GM23248 (cell line): ENCODE measurements at regions not wholly inside any gene's neighbourhood (a gene's known extent, or its start where the extent isn't known, plus 50 kb on each side); places are given as distances from the start of the nearest gene placed in this dataset.
"Not testable (repeated sequence)": the region's sequence is repeated elsewhere in the genome, so short reads cannot be mapped to it uniquely, and the experiment has no call there.

ENCODE experiments used
- DNase-seq: peaks from one replicate; pipeline ENCODE4 v3.0.0-alpha.2; 2015
- H2AFZ ChIP-seq: fragments of 200-600 bp; sonication (generic); 2 replicates; pipeline ENCODE4 v1.6.1; 2016; ENCODE audit warnings: antibody characterized with exemption
- H3F3A ChIP-seq: fragments of 200-600 bp; sonication (generic); 2 replicates; pipeline ENCODE4 v1.6.1; 2016; ENCODE audit warnings: mild to moderate bottlenecking, antibody characterized with exemption, mixed run types; ENCODE audit not compliant: insufficient read depth
- H3K27ac ChIP-seq: fragments of 200-600 bp; sonication (generic); 2 replicates; pipeline ENCODE4 v1.5.1; 2016; ENCODE audit warnings: mild to moderate bottlenecking
- H3K27me3 ChIP-seq: fragments of 200-600 bp; sonication (generic); replicated peaks from 2 replicates; pipeline ENCODE4 v1.6.1; 2016; ENCODE audit warnings: mild to moderate bottlenecking; ENCODE audit not compliant: insufficient read depth
- H3K36me3 ChIP-seq: fragments of 200-600 bp; sonication (generic); 2 replicates; pipeline ENCODE4 v1.6.1; 2016; ENCODE audit warnings: low read depth, mild to moderate bottlenecking
- H3K4me1 ChIP-seq: fragments of 200-600 bp; sonication (generic); 2 replicates; pipeline ENCODE4 v1.6.1; 2016; ENCODE audit warnings: mild to moderate bottlenecking; ENCODE audit not compliant: insufficient read depth
- H3K4me2 ChIP-seq: fragments of 200-600 bp; sonication (generic); one replicate; pipeline ENCODE4 v1.6.1; 2016; ENCODE audit warnings: mild to moderate bottlenecking; ENCODE audit not compliant: unreplicated experiment
- H3K4me3 ChIP-seq: fragments of 200-600 bp; sonication (generic); 2 replicates; pipeline ENCODE4 v1.5.1; 2016; ENCODE audit warnings: mild to moderate bottlenecking
- H3K79me2 ChIP-seq: fragments of 200-600 bp; sonication (generic); 2 replicates; pipeline ENCODE4 v1.6.1; 2016; ENCODE audit warnings: mild to moderate bottlenecking; ENCODE audit not compliant: insufficient read depth
- H3K9ac ChIP-seq: fragments of 200-600 bp; sonication (generic); 2 replicates; pipeline ENCODE4 v1.6.1; 2016; ENCODE audit warnings: mild to moderate bottlenecking
- H3K9me2 ChIP-seq: fragments of 200-600 bp; sonication (generic); 2 replicates; pipeline ENCODE4 v1.6.1; 2016; ENCODE audit warnings: mixed run types, mild to moderate bottlenecking, moderate library complexity; ENCODE audit not compliant: insufficient read depth
- H3K9me3 ChIP-seq: fragments of 200-600 bp; sonication (generic); one replicate; pipeline ENCODE4 v1.6.1; 2017; ENCODE audit warnings: low read depth
- H4K20me1 ChIP-seq: fragments of 200-600 bp; sonication (generic); 2 replicates; pipeline ENCODE4 v1.6.0; 2016; ENCODE audit not compliant: insufficient read depth
- EZH2 ChIP-seq: fragments of 200-600 bp; sonication (generic); IDR thresholded peaks from 2 replicates; pipeline ENCODE4 v1.6.1; 2018; ENCODE audit warnings: antibody characterized with exemption, mild to moderate bottlenecking; ENCODE audit not compliant: insufficient read depth, poor library complexity, severe bottlenecking
- EZH2phosphoT487 ChIP-seq: fragments of 200-600 bp; sonication (generic); IDR thresholded peaks from 2 replicates; pipeline ENCODE4 v1.6.1; 2018; ENCODE audit warnings: antibody characterized with exemption, moderate library complexity, mild to moderate bottlenecking, low read depth; ENCODE audit not compliant: insufficient read depth
- WGBS, 2 experiments: methylation state at CpG; one replicate each; pipeline ENCODE4 v1.1.6; 2015 to 2017; ENCODE audit warnings: low lambda C conversion rate in 2 of 2, low coverage in 1 of 2; ENCODE audit errors: missing lambda C conversion rate in 2 of 2; 5-methylcytosine and 5-hydroxymethylcytosine counted together
- in situ Hi-C: fragments of 300-500 bp; cut with MboI; formaldehyde crosslinking; loops from 2 replicates; pipeline ENCODE4 v1.15.0; 2020

DNA sequence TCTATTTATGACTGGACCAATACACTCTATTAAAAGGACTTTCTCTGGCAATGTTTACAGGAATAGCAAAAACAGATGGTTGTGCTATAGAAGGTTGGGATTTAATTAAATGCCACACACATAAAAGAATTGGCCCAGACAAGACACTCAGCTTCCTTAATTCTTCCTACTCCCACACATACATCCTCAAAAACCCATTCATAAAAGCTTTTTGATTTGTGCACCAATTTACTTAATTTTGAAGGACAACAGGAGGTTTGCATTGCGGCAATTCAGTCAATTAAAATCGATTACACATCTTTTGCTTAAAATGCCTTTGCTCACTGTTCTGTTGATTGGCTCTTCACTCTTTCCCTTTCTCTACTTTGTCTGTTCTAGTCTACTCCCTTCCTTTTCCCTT lies 317.1 kb downstream of the CBLL2 start:
- H3K4me1 ChIP-seq, result no peaks in the 10 kb centered on the region
- H2AFZ ChIP-seq, result no peak overlapping the region
- H3K27ac ChIP-seq, result no peak overlapping the region
- no peaks in the 10 kb centered on the region for H3K79me2 ChIP-seq
- TF ChIP-seq EZH2, result no peak
- no peak for DNase-seq
- H3K9me3 ChIP-seq, result no peaks in the 10 kb centered on the region
- no peak overlapping the region for H3K4me2 ChIP-seq
- H3K9me2 ChIP-seq, result no peaks in the 10 kb centered on the region
- WGBS, 2 experiments, result 81 to 90% methylated on average over 2 of the region's 2 CpGs
- H4K20me1 ChIP-seq, result no peaks in the 10 kb centered on the region
- no peaks in the 10 kb centered on the region for H3K36me3 ChIP-seq
- no peak overlapping the region for H3K9ac ChIP-seq
- no peak overlapping the region for H3K4me3 ChIP-seq
- in situ Hi-C loops, result no loop called here
- no peaks in the 10 kb centered on the region for H3F3A ChIP-seq
- H3K27me3 ChIP-seq, result no peaks in the 10 kb centered on the region

- Histone ChIP-seq H3K36me3 (no peaks in the 10 kb centered on the region), H3K27me3 (no peaks in the 10 kb centered on the region), H3F3A (no peaks in the 10 kb centered on the region), H3K4me3 (no peak overlapping the region), H2AFZ (no peak overlapping the region), H3K4me1 (no peaks in the 10 kb centered on the region), H3K9me3 (no peaks in the 10 kb centered on the region), H3K9ac (no peak overlapping the region), H3K9me2 (no peaks in the 10 kb centered on the region), H3K79me2 (no peaks in the 10 kb centered on the region), H4K20me1 (no peaks in the 10 kb centered on the region), H3K27ac (no peak overlapping the region), H3K4me2 (no peak overlapping the region)
- DNase-seq, result no peak
- WGBS, 2 experiments, result 45 to 55% methylated on average over 2 of the region's 2 CpGs
- in situ Hi-C loops, result no loop called here
- TF ChIP-seq EZH2phosphoT487 (no peak), EZH2 (no peak)
These were observed 322.1 kb downstream of the CBLL2 start for GRCh38 chrX:22594766-22595165.

GRCh38 chrX:22603060-22603459 lies 330.3 kb downstream of the CBLL2 start:
- Histone ChIP-seq H3K9me2 (no peaks in the 10 kb centered on the region), H3K4me1 (no peaks in the 10 kb centered on the region), H3F3A (no peaks in the 10 kb centered on the region), H3K4me2 (no peak overlapping the region), H3K79me2 (no peaks in the 10 kb centered on the region), H4K20me1 (no peaks in the 10 kb centered on the region), H3K27ac (no peak overlapping the region), H3K9ac (no peak overlapping the region), H2AFZ (no peak overlapping the region), H3K4me3 (no peak overlapping the region), H3K36me3 (no peaks in the 10 kb centered on the region), H3K9me3 (no peaks in the 10 kb centered on the region), H3K27me3 (no peaks in the 10 kb centered on the region)
- 85% methylated on average over 5 of the region's 5 CpGs; no CpG with 5 or more reads in 1 of the 2 experiments for WGBS, 2 experiments
- TF ChIP-seq EZH2phosphoT487 (no peak), EZH2 (no peak)
- in situ Hi-C loops, result no loop called here
- DNase-seq, result no peak

DNA sequence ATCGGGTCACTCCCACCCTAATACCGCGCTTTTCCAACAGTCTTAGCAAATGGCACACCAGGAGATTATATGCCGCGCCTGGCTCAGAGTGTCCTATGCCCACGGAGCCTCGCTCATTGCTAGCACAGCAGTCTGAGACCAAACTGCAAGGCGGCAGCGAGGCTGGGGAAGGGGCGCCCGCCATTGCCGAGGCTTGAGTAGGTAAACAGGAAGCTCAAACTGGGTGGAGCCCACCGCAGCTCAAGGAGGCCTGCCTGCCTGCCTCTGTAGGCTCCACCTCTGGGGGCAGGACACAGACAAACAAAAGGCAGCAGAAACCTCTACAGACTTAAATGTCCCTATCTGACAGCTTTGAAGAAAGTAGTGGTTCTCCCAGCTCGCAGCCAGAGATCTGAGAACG lies 336.7 kb downstream of the CBLL2 start:
- H2AFZ ChIP-seq, H3K27me3 ChIP-seq, H3K9me2 ChIP-seq, H3K4me3 ChIP-seq, H3K36me3 ChIP-seq, H3F3A ChIP-seq, in situ Hi-C loops, H3K4me1 ChIP-seq, H3K9me3 ChIP-seq, H3K27ac ChIP-seq, H3K9ac ChIP-seq, DNase-seq, H3K4me2 ChIP-seq, H3K79me2 ChIP-seq, H4K20me1 ChIP-seq: not testable (repeated sequence)
- 93 to 94% methylated on average over 8 to 14 of the region's 15 CpGs for WGBS, 2 experiments

DNA sequence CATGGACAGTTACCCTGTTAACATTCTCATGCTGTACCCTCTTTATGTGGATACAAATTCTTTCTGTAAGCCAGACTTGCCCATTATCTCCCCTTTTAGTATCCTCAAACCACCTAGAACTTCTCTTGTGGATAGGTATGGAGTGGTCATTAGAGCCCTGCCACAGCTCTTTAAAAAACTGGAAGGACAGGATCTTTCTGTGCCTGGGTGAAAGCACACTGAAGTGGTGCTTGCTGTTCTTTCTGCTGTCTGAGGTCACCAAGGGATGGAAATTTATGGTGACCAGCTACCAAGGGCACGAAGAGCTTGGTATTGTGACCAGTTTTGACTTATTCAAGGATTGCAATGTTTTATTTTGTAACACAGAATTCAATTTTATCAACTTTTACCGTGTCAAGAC lies 344.2 kb downstream of the CBLL2 start:
- no peaks in the 10 kb centered on the region for H3K9me3 ChIP-seq
- no peaks in the 10 kb centered on the region for H3K9me2 ChIP-seq
- H3K36me3 ChIP-seq, result no peaks in the 10 kb centered on the region
- H3F3A ChIP-seq, result no peaks in the 10 kb centered on the region
- H3K27me3 ChIP-seq, result no peaks in the 10 kb centered on the region
- H3K79me2 ChIP-seq, result no peaks in the 10 kb centered on the region
- 43 to 52% methylated on average over 2 of the region's 2 CpGs for WGBS, 2 experiments
- no peak overlapping the region for H2AFZ ChIP-seq
- in situ Hi-C loops, result no loop called here
- H4K20me1 ChIP-seq, result no peaks in the 10 kb centered on the region
- H3K27ac ChIP-seq, result no peak overlapping the region
- no peak overlapping the region for H3K9ac ChIP-seq
- TF ChIP-seq EZH2 (no peak), EZH2phosphoT487 (no peak)
- no peaks in the 10 kb centered on the region for H3K4me1 ChIP-seq
- no peak for DNase-seq
- H3K4me3 ChIP-seq, result no peak overlapping the region
- H3K4me2 ChIP-seq, result no peak overlapping the region
